MM.1S (cell line): ENCODE measurements at regions not wholly inside any gene's neighbourhood (a gene's known extent, or its start where the extent isn't known, plus 50 kb on each side); places are given as distances from the start of the nearest gene placed in this dataset.

ENCODE experiments used
- EZH2 ChIP-seq: fragments of 300-600 bp; sonication (generic); optimal IDR thresholded peaks from 2 replicates; pipeline ENCODE3; 2017; ENCODE audit warnings: low read depth, mild to moderate bottlenecking, antibody characterized with exemption, low read length, mixed read lengths
- EZH2phosphoT487 ChIP-seq: fragments of 300-600 bp; sonication (generic); IDR thresholded peaks from 2 replicates; pipeline ENCODE4 v1.6.1; 2018; ENCODE audit warnings: antibody characterized with exemption, low read length
- TF ChIP-seq, protein P1 (sequence below): fragments of 300-600 bp; sonication (generic); IDR thresholded peaks from 2 replicates; pipeline ENCODE4 v1.5.1; 2016; ENCODE audit warnings: antibody characterized with exemption, low read length, mixed read lengths

DNA sequence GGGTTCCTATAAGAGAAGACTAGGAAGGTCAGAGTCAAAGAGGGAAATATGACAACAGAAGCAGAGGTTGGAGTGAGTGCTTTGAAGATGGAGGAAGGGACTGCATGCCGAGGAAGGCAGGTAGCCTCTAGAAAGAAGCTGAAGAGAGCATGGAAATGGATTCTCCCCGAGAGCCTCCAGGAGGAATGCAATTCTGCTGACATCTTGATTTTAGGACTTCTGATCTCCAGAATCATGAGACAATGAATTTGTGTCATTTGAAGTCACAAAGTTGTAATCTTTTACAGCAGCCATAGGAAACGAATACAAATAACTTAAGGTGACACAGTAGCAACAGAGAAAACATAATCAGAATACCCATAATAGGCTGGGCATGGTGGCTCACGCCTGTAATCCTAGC lies 69.2 kb upstream of the UBAC2 start:
- TF ChIP-seq, protein P1, sequence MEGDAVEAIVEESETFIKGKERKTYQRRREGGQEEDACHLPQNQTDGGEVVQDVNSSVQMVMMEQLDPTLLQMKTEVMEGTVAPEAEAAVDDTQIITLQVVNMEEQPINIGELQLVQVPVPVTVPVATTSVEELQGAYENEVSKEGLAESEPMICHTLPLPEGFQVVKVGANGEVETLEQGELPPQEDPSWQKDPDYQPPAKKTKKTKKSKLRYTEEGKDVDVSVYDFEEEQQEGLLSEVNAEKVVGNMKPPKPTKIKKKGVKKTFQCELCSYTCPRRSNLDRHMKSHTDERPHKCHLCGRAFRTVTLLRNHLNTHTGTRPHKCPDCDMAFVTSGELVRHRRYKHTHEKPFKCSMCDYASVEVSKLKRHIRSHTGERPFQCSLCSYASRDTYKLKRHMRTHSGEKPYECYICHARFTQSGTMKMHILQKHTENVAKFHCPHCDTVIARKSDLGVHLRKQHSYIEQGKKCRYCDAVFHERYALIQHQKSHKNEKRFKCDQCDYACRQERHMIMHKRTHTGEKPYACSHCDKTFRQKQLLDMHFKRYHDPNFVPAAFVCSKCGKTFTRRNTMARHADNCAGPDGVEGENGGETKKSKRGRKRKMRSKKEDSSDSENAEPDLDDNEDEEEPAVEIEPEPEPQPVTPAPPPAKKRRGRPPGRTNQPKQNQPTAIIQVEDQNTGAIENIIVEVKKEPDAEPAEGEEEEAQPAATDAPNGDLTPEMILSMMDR, result no peak
- TF ChIP-seq EZH2 (no peak), EZH2phosphoT487 (no peak)
